Activated CD4-positive, alpha-beta T cell treated with anti-CD3 and anti-CD28 coated beads, Interleukin-2, amount 50 U/mL, for 1 hour (primary cell): ENCODE measurements at regions not wholly inside any gene's neighbourhood (a gene's known extent, or its start where the extent isn't known, plus 50 kb on each side); places are given as distances from the start of the nearest gene placed in this dataset.

Experiments used
- DNase-seq: peaks from one replicate; pipeline ENCODE4 v3.0.0-alpha.2; 2020

DNA sequence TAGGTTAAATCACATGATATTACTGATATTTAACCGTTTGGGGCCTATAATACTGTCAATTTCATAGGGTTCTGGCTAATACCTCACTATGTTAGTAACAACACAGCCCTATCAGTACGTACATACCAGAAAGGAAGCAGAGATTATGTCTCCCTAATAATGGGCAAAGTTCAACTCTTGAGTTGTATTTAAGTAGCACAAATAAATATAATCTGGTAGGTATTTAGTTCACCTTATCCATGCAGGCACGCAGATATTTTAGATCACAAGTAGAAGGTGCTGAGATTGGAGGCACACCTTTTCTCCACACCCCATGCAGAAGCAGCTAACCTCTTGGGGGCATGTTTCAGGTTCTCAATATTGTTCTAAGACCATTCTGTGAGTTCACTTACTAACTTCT lies 118.9 kb downstream of the IRS1 start:
- no peak for DNase-seq

DNA sequence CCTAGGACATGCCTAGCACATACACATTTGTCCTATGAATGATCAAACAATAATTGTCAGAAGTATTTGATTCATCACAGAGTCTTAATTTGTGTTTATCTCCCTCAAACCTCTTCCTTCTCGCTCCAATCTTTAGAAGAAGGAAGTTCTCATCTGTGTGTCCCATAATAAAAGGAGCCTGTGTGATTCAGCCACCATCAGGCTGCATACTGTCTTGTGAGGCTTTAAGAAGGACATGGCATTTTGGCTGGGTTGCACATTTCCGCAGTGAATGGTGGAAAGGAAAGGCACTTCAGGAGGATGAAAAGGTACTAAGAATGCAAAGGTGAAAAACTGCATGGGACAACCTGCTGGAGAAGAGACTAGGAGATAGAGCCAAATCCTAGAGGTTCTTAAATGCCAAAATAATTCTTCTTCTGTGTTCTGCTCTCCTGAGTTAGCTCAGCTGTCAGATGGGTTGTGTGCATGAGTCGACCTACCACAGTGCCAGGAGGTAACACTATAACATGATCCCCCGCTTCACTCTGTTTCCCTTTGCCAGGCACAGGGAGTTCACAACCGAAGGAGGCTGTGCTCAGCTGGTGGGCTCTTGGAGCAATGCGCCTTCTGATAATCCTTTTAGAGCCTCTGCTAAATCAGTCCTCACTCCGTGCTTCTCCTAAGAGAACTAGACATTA lies 120.1 kb downstream of the IRS1 start:
- no peak for DNase-seq

DNA sequence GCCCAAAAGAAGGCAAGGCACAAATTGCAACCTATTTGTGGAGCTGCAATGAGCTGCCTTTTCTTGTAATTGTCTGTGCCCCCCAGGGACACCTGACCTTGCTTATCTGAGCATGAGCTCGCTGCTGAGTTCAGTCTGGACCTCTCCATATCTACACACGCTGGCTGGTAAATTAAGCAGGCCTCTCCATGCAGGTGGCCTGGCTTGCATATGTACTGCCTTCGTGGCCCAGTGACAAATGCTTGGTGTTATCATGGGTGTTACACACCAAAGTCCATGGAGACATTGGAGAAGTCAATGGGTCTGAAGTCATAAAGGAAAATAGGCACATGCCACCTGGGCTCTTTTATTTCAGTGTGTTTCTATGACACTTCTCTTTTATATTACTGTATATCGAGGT lies 121.2 kb downstream of the IRS1 start:
- no peak for DNase-seq

DNA sequence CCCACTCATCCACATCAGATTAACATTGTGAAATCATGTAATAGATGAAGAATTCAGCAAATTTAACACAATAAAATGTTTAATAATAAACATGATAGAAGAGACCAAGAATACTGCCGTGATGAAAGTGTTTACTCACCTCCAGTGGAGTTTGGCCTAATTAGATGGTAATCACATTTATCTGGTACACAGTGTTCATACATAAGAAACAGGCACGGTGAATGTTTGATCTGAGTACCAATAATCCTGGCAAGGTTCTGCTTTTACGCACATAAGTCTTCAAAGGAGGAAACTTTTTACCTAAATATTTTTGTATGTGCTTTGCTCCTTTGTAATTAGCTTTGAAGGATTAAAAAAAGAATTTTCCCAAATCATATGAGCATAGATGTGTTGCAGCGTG lies 122.5 kb downstream of the IRS1 start:
- DNase-seq, result no peak

DNA sequence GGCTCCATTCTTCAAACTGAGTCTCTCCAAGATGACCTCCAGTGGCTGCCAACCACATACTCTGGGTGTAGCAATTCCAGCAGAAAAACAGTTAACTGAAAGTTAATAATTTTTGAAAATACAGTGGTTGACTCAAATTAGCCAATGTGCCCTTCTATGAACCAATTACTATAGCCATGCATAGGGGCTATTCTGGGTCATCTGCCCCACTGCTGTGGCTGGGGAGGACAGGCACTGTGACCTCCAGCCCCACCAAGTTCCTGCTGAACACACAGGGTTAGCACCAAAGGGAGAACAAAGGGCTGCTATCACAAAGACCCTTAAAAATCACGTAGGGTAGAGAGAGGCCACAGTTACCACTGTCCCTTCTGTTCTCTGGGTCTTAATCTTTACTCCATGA lies 123.0 kb downstream of the IRS1 start:
- no peak for DNase-seq

DNA sequence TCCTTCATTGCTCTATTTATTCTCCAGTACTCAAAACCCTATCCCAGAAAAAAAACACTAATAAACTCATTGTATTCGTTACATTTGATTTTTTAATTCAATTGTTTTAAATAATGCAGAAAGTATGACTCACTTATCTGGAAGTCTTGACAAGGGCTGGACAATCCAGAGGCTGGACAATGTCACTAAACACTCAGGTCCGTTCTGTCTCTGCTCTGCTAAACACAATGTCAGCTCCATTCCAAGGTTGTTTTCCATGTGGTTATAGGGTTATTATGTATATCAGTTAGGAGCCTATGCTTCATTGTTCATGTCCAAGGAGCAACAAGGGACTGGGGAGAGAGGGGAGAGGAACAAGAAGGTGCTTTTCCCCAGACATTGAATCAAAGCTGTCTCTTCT lies 125.5 kb downstream of the IRS1 start:
- no peak for DNase-seq

DNA sequence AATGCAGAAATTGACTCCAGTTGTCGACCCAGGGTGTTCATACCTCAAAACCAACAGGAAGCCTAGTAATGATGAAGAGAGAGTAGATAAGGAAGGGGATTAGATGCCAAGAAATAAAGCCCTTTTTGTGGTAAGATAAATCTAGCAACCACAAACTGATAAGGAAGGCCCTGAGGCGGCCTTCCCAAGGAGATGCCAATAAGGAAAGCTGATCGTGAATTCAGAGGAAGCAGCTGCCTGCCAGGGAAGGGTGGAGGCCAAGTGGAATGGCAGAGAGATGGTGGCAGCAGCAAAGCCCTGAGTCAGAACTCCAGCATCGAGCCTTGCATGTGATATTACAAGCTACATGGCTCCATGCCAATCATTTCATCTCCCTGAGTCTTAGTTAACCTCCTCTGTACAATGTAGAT lies 126.3 kb downstream of the IRS1 start:
- DNase-seq, result no peak

DNA sequence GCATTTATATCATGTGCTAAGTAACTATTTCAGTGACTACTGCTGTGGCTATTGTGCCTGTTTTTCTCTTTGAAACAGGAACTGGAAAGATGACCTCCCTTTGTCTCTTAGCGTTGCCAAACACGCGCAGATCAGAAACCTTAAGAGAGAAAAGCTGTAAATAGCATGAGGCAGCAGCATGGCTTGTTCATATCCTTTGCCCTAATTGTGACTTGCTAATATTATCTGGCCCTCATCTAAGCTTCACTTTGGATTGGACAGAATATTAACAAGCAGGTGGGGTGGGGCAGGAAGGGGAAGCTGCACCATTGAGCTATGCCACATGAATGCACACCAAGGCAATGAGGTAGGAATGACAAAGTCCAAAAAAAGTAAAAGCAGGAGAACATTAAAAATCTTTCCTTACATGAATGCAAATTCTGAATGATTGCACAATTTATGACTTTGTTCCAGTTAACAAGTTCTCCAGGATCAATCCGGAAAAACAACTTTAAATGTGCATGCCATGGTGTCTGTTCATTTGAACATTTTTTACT lies 128.4 kb downstream of the IRS1 start:
- no peak for DNase-seq

DNA sequence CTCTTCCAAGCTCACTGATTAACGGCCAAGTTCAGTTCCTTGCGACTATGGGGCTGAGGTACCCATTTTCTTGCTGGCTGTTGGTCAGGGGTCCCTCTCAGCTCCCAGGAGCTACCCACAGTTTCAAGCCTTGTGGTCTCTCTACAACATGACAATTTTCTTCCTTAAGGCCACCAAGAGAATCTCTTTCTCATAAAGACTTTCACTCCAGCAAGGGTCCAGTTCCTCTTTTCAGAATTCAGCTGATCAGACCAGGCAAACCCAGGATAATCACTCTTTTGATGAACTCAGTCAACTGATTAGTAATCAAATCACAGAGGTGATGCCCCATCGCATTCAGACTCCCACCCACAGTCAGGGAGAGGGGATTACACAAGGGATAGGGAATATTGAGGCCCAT lies 129.7 kb downstream of the IRS1 start:
- no peak for DNase-seq

DNA sequence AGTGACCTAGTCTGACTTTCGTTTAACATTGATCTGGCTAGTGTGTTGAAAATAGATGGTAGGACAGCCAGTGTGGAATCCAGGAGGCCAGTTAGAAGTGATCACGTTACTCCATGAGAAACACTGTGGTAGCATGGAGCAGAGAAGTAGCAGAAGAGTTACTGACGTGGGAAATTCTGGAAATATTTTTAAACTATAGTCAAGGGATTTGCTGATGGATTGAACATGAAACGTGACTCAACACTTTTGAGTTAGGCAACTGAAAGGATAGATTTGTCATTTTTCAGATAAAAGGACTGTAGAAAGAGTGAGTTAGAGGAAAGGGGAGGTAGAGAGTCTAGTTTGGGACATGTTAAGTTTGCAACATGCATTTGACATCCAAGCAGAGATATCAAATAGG lies 130.4 kb downstream of the IRS1 start:
- DNase-seq, result no peak

DNA sequence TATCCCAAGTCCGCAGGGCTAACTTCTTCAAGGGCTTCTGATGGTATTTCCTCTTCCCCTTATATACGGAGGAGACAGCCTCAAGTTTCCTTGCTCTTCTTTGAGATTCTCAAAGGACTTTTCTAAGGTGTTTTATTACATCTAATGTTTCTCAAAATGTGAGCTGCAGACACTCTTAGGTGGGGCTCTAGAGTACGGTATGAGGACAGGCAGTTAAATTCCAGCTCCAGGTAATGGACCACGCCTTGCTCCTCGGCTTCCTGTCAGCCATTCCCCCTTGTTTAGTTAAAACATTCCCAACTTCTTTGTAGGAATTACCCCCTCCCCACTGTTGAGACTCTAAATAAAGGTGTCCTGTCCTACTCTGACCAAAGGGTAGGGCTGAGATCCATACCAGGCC lies 131.9 kb downstream of the IRS1 start:
- DNase-seq, result no peak

DNA sequence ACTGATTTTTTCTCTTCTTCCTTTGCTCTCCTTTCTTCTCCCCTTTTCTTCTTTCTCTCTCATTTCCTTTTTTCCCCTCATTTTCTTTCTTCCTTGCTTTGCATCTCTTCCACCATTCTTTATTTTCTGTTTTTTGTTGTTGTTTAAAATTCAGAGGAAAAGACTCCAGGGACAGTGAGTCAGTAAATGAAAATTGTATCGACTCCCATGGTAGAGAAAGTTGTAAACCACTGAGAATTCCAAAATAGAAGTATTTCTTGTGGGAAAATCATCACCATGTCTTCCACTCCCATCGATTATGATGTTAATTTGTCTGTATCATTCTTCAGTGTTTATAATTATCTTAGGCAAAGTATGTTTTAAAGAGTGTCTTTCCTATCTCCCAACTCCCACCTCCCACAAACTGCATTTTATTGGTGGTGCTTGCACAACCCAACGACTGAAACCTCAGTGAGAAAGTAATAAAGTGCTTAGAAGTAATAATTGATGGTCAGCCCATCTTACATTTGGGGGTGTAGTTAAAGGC lies 134.3 kb downstream of the IRS1 start:
- DNase-seq, result no peak

DNA sequence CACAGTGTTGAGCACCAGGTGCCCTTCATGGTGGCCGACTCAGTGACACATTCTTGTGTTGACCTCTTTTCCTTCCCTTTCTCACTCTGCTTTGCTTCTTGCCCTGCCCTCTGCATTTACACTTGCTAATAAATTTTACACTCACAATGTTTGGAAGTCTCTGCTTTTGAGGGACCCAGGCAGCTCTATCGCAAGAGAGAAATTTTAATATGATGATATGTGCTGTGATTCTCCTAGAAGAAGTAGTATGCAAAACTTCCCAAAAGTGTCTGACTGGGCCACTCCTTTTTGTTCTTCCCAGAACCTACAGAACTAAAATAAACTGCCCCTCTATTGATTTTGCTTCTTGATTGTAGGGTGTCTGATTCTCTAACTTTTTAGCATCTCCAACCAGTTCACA lies 135.0 kb downstream of the IRS1 start:
- DNase-seq, result no peak

DNA sequence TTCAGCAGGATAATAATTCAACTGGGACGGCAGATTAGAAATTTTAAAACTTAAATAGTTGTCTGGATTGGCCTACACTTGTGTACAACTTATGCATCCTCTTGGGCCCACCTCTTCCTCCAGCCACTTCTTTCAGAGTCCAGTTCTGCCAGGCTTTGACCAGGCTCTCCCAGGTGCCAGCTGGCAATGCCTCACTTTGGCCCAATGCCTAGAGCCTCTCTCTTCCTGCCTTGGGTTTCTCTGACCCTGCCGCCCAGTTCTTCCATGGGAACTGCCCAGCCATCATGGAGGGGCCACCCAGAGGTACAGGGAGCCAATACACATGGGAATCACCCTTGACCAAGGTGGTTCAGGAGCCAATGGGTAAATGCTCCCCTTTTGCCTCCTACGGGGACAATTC lies 135.5 kb downstream of the IRS1 start:
- no peak for DNase-seq

DNA sequence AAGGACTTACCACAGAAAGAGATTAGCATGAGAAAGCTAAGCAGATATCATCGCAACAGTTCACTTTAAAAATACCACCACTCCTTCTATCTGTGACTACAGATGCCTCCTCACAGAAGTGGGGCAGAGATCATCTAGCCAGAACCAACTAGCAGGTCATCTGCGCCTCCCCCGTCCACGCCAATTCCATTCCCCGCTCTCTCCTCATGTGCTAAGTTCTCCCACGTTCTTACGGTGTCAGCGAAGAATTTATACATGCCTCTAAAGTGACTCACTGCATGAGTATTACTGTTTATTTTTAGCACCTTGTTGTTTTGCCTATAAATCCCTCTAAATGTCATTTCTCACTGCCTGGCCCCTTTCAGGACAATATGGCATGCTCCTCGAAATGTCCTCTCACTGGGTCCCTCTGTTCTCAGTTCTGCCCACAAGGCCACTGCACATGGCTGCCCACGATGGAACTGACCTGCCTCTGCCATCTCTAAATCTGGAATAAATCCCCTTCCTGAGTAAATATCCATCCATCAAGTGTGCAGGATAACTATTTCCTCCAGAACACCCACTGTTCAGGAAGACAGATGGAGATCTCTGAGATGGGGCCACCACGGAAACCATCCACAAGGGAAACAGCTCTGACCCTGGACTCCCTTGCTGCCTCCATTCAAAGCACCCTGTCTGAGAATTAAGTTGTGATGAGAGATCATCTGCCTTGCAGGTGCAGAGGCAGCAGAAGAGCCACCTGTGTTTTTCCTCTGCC lies 137.7 kb downstream of the IRS1 start:
- DNase-seq, result no peak

DNA sequence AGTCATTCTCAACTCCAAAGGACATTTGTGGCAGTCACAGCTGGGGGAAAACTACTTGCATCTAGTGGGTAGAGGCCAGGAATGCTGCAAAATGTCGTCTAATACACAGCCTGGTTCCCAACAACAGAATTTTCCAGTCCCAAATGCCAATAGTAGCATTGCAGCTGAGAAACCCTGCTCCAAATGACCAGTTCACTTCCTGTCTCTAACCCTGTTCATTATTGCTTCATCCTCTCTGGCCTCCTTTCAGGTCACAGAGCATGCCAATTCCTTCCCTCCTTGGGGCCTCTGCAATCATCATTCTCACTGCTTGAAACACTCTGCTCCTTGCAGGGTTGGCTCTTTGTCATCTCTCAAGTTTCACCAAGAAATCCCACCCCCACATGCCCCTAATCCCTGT lies 139.1 kb downstream of the IRS1 start:
- DNase-seq, result no peak

DNA sequence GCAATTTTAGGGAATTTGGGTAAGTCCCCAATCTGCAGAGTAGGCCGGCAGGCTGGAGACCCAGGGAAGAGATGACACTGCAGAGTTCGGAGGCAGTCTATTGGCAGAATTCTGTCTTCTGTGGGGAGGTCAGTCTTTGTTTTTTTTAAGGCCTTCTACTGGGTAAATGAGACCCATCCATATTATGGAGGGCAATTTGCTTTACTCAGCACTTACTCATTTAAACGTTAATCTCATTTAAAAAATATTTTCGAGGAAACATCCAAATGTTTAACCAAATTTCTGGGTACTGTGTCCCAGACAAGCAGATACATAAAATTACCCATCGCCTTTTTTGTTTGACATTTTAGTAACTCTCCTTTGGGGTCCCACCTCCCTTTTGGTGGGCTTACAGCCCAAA lies 139.5 kb downstream of the IRS1 start:
- DNase-seq, result no peak

DNA sequence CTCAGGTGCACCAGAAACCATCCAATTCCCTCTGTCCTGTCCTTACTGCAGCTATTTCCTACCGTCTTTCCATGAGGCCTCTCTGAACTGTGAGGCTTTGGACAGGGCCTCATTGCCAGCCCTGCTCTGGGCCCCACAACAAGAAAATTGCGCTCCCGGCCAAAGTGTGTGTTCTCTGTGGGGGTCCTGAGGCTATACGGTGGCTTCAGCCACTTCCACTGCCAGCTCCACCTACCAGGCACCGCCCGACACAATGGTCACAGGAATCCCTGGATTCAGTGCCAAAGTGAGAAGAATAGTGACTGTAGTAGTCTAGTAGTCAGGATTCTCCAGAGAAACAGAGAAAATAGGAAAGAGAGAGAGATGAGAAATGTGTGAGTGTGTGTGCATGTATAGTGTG lies 140.2 kb downstream of the IRS1 start:
- no peak for DNase-seq

DNA sequence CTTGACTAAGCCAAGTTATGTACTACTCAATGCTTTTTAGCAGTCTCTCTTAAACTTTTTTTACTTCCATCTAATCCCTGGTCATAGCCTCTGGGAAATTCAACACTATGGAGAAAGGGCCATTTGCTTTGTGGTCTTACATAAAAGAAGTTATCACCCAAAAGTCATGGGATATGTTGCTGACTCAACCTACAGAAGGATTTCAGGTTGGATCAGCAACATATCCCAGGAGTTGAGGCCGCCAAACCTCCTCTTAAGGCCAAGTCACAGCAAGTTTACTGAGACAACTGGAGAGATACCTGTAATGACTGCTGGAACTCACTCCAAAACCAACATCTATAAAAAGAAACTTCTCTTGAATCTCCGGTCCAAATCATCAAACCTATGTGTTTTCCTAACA lies 141.1 kb downstream of the IRS1 start:
- no peak for DNase-seq

DNA sequence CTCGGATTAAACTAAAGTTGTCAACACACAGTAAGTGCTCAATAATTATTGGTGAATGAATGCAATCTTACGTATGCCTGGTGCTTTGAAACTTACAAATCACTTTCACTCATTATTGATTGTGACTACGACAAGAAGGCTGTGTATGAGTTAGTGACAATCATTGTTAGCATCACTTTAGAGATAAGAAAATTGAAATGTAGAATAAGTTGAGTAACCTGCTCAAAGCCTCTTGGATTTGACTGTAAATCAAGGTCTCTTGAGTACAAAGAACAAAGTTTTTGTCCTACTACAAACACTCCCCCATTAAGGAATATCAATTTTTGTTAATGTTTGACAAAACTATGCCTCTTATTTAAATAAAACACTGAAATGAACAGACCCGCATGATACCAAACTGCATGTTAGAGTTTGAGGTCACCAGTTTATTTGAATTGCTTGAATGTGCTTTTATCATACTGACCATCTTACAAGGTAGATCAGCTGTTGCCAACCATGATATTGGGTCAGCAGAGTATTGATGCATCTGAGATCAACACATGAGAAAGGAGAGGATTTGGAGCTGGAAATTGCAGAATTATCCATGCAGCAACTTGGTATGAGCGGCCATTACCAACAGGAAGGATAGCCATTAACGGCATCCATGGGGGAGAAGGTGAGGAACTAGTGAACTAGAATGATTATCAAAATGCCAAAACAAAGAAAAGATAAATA lies 142.1 kb downstream of the IRS1 start:
- DNase-seq, result no peak

DNA sequence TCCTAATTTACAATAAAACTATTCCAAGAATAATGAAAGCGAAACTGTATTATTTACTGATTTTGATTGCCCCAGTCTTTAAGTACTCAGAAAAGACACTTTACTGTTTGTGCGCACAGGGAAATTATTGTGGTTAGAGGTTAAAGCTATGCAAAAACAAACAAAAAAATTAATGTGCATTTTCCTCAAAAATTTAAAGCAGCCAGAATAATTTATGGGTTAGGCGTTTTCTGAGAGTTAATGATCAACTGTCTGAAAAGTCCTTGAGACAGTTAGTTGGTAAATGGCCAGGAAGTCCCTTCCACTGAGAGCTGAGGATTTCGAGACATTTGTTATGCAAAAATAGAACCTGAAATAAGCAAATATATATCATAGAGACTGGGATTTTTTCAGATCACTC lies 143.3 kb downstream of the IRS1 start:
- no peak for DNase-seq

DNA sequence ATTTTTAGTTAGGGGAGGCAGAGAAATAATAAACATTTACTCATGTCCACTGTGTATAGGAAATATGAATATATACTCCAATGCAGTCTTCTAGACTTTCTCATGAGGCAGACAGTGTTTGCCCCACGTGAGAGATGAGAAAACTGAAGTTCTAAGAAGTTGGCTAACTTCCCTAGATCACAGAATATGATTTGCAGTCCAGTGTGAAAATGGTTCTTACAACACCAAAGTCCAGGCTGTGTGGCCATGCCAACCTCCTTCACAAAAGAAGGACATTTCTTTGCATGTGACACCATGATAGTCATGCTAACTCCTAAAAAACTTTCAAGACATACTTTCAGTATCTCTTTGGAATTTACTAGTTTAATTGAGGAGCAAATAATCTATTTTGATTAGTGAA lies 143.7 kb downstream of the IRS1 start:
- no peak for DNase-seq

DNA sequence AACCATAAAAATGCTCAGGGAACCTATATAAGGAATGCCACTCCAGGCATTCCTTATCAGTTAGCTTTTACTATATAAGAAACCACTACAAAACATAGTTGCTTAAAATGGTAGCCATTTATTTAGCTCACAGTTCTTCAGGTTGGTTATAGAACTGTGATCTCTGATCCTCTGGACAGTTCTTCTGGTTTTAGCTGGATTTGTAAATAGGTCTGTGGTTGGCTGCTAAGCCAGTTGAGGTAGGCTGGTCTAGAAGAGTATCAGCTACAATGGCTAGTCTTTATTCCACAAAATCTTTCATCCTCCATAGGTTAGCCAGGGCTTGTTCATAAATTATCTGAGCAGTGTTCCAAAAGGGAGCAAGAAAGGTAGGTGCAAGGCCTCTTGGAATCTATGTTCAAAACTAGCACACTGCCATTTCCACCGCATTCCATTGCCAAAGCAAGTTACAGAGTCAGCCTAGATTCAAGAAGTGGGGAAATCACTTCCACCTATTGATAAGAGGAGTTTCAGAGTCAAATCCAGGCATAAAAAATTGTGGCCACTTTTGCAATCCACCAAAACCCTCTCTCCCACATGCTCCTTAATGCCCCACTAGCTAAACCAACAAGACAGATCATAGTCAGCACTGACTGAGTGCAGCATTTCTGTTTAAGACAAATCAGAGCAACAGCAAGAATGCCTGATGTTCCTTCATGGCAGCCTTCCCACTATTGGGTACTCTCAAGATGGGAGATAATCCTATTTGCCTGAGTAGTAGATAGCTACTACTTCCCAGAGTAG lies 146.4 kb downstream of the IRS1 start:
- no peak for DNase-seq
